ENCODE measurements at regions not wholly inside any gene's neighbourhood (a gene's known extent, or its start where the extent isn't known, plus 50 kb on each side); places are given as distances from the start of the nearest gene placed in this dataset.
"Not testable (repeated sequence)": the region's sequence is repeated elsewhere in the genome, so short reads cannot be mapped to it uniquely, and the experiment has no call there.

- TF ChIP-seq ZNF565 (CRISPR knock-in tag; conservative IDR thresholded peaks at IDR 0.05; ENCODE audit: low read depth): no peak
- TF ChIP-seq PPARA (CRISPR knock-in tag; IDR thresholded peaks at IDR 0.05; ENCODE audit: borderline replicate concordance): no peak
- no peak for TF ChIP-seq CSDC2 (CRISPR knock-in tag; IDR thresholded peaks at IDR 0.05)
- no peak for TF ChIP-seq ZFP30 (CRISPR knock-in tag; IDR thresholded peaks at IDR 0.05)
- TF ChIP-seq, protein P1, sequence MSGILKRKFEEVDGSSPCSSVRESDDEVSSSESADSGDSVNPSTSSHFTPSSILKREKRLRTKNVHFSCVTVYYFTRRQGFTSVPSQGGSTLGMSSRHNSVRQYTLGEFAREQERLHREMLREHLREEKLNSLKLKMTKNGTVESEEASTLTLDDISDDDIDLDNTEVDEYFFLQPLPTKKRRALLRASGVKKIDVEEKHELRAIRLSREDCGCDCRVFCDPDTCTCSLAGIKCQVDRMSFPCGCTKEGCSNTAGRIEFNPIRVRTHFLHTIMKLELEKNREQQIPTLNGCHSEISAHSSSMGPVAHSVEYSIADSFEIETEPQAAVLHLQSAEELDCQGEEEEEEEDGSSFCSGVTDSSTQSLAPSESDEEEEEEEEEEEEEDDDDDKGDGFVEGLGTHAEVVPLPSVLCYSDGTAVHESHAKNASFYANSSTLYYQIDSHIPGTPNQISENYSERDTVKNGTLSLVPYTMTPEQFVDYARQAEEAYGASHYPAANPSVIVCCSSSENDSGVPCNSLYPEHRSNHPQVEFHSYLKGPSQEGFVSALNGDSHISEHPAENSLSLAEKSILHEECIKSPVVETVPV (CRISPR knock-in tag; IDR thresholded peaks at IDR 0.05): no peak
- no peak for TF ChIP-seq ZNF8 (CRISPR knock-in tag; IDR thresholded peaks at IDR 0.05)
- no peak for TF ChIP-seq TOX (CRISPR knock-in tag; IDR thresholded peaks at IDR 0.05; ENCODE audit: borderline replicate concordance)
- TF ChIP-seq ARNTL (CRISPR knock-in tag; IDR thresholded peaks at IDR 0.05; ENCODE audit: borderline replicate concordance, low read depth): no peak
- TF ChIP-seq TSHZ2 (CRISPR knock-in tag; IDR thresholded peaks at IDR 0.05): no peak
- no peak for TF ChIP-seq ESRRG (CRISPR knock-in tag; IDR thresholded peaks at IDR 0.05)
- TF ChIP-seq RARB (CRISPR knock-in tag; IDR thresholded peaks at IDR 0.05): no peak
- TF ChIP-seq SNAI2 (CRISPR knock-in tag; IDR thresholded peaks at IDR 0.05): no peak
- TF ChIP-seq ZNF70 (CRISPR knock-in tag; IDR thresholded peaks at IDR 0.05): no peak
- no peak for TF ChIP-seq BACH2 (CRISPR knock-in tag; IDR thresholded peaks at IDR 0.05; ENCODE audit: borderline replicate concordance)
- no peak for TF ChIP-seq POU6F1 (CRISPR knock-in tag; IDR thresholded peaks at IDR 0.05; ENCODE audit: borderline replicate concordance, low read depth)
- no peak for TF ChIP-seq OSR1 (CRISPR knock-in tag; IDR thresholded peaks at IDR 0.05)
- TF ChIP-seq ZFP3 (CRISPR knock-in tag; IDR thresholded peaks at IDR 0.05): no peak
- ATAC-seq: no peak
These were observed 212.2 kb upstream of the NRG3 start for GRCh38 chr10:81662837-81663236.

GRCh38 chr10:81664800-81665199 lies 210.2 kb upstream of the NRG3 start:
- not testable (repeated sequence) for ATAC-seq

DNA sequence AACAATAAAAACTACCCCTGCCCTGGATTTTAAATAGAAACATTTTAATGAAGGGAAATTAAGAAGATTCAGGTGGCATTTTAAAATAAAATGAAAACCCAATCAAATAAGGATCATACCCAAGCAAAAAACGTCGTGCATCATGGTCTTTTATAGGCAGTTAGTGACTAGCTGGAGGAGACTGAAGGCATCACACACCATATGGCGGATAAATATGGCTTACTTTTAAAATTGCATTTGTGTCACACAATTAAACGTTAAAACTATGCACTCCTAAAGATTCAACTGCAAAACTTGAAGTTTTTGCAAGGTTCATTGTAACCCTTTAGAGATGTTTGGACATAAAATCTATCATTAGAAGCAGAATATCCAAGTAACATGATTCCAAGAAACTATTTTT lies 200.1 kb upstream of the NRG3 start:
- ATAC-seq: no peak
- TF ChIP-seq, protein P1 (CRISPR knock-in tag; IDR thresholded peaks at IDR 0.05): no peak
- TF ChIP-seq ZNF70 (CRISPR knock-in tag; IDR thresholded peaks at IDR 0.05) (no peak), ESRRG (CRISPR knock-in tag; IDR thresholded peaks at IDR 0.05) (no peak), ISL1 (CRISPR knock-in tag; IDR thresholded peaks at IDR 0.05) (no peak), TOX (CRISPR knock-in tag; IDR thresholded peaks at IDR 0.05; ENCODE audit: borderline replicate concordance) (no peak), ZFP3 (CRISPR knock-in tag; IDR thresholded peaks at IDR 0.05) (no peak), TSHZ2 (CRISPR knock-in tag; IDR thresholded peaks at IDR 0.05) (no peak), ARNTL (CRISPR knock-in tag; IDR thresholded peaks at IDR 0.05; ENCODE audit: borderline replicate concordance, low read depth) (no peak), OSR1 (CRISPR knock-in tag; IDR thresholded peaks at IDR 0.05) (no peak), ZNF565 (CRISPR knock-in tag; conservative IDR thresholded peaks at IDR 0.05; ENCODE audit: low read depth) (no peak), ZC3H10 (CRISPR knock-in tag; IDR thresholded peaks at IDR 0.05) (no peak), POU6F1 (CRISPR knock-in tag; IDR thresholded peaks at IDR 0.05; ENCODE audit: borderline replicate concordance, low read depth) (no peak), RARB (CRISPR knock-in tag; IDR thresholded peaks at IDR 0.05) (no peak)
